NCI-H345 (cell line): ENCODE measurements at regions not wholly inside any gene's neighbourhood (a gene's known extent, or its start where the extent isn't known, plus 50 kb on each side); places are given as distances from the start of the nearest gene placed in this dataset.
A peak's percentile ranks its signal among the peaks of the same experiment; 100 is the strongest.
"Not testable (repeated sequence)": the region's sequence is repeated elsewhere in the genome, so short reads cannot be mapped to it uniquely, and the experiment has no call there.

Experiments
- DNase-seq: peaks from one replicate; lab custom pipeline; 2025; lab: John Stamatoyannopoulos, UW

DNA sequence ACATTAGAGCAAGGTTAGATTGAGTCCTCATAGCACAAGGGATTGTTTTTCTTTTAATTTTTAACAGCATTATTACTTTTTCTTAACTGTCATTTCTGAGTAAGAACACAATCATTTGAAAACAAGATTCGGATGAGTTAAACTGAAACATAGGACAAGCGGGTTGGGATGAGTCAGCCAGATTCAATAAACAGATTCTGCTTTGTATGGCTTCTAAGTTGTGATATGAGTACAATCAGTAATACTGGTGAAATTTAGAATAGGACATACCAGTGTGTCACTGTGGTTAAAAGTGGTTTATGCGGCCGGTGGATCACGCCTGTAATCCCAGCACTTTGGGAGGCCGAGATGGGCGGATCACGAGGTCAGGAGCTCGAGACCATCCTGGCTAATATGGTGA, 364.3 kb upstream of the CDH10 start:
- no peak for DNase-seq

DNA sequence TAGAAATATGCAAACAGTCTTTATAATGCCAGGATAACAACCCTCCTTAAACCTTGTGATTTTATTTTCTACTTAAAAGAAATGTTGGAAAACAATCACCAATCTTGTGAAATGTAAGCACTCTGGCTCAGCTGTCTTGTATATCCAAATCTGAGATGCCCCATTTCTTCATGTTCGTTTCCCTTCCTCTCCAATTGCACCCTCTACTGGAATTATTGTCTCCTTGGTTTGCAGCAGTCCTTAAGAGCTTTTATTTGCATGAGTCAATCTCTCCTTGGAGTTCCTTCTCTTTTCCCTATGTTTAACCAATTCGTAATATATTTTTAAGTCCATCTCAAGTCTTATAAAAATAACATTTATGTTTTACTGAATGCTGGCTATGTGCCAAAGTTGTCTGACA, 362.0 kb upstream of the CDH10 start:
- DNase-seq: peak; percentile 7

DNA sequence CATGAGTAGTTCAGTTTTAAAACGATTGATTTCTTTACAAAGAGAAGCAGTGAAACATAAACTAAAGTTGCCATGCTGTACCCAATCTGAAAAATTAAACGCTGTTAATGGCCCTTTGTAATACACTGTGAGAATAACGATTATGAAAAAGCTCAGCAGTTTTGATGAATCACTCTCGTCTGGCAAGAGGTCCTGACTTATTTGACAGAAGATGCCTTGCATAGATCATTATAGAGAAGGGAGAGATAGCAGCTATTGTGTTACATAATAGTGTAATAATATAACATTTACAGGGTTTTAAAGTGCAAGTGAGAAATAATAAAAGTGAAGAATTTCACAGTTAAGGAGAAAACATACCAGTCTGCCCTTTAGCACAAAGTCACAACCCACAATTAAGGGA, 361.5 kb upstream of the CDH10 start:
- no peak for DNase-seq

DNA sequence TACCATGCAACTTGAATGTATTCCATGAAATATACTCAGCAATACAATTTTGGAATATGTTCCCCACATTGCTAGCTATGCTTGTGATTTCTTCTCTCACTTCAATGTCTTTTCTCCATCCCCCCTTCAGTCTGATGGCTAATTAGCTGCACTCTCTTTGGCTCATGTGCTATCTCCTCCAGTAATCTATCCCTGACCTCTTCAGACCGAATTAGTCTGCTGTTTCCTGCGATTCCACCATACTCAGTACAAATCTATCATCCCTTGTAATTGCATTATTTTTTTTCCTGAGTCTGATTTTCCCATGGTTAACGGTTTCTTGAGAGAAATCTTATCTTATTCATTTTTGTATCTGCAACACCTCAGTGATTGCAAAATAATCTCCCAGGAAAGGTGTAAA, 360.7 kb upstream of the CDH10 start:
- no peak for DNase-seq

DNA sequence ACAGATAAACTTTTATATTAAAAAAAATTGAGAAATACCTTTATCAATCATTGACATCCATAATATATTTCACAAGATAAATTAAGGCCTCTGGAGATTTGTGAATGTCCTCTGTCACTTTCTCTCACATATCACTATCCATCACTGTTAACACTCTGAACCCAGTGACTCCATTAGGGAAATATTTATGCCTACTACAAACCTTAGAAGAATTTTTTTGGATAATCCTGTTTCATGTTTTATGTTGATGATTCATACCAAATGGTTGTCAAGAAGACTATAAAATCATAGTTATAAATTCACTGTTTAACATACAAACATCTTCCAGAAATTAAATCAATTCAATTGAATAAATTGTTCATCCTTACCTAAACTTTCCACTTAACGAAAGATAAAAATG, 357.6 kb upstream of the CDH10 start:
- DNase-seq: no peak

DNA sequence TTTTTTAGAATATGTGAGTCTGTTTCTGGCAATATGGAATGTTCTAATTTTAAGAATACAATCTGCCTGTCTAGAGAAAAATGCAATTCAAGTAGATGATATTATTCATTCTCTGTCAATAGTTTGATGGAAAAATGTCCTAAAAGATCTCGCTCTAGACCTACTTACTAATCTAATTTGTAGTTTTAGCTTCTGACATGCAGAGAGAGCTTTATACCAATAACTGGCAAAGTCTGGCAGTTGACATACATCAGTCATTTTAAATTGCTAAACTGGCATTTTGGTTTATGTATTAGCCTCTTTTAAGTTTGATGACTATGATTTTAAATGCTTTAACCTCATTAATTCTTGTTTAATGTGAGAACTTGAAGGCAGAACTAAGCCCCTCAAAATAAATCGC, 355.0 kb upstream of the CDH10 start:
- no peak for DNase-seq

DNA sequence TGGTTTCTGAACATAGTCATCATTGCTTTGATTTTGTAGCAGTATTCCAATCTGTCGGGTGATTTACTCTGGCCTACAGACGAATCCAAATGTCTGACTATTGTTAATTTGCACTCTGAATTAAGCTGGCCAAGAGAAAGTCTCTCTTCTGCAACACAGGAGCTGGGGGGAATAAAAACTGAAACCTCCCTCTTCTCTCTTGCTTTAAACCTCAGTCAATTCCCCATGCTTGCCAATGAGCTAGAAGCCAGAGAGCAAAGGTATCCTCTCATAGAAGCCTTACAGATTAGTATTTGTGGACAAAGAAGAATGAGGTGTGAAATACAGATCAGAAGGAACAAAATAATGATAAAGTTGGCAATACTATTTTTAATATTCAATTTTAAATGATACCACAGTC, 353.9 kb upstream of the CDH10 start:
- DNase-seq: no peak

DNA sequence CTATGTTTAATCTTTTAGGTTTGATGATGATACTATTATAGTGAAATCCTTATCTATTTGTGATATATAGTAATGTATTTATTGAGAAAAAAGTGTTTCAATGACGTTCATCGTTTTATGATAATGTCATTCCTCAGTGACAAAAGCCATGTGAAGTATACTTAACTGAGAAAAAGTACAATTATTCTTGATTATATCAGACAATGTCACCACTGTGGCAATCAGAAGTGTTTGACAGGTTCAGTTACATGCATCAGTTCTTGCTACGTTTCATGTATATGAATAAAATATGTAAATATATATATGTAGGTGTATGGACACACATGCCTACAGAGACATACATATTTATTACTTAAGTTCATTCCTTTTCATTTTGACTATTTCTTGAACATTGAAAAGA, 341.5 kb upstream of the CDH10 start:
- DNase-seq: no peak

DNA sequence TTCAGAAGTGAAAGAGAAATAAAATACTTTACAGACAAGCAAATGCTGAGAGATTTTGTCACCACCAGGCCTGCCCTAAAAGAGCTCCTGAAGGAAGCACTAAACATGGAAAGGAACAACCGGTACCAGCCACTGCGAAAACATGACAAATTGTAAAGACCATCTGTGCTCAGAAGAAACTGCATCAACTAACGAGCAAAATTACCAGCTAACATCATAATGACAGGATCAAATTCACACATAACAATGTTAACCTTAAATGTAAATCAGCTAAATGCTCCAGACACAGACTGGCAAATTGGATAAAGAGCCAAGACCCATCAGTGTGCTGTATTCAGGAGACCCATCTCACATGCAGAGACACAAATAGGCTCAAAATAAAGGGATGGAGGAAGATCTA, 333.8 kb upstream of the CDH10 start:
- not testable (repeated sequence) for DNase-seq

DNA sequence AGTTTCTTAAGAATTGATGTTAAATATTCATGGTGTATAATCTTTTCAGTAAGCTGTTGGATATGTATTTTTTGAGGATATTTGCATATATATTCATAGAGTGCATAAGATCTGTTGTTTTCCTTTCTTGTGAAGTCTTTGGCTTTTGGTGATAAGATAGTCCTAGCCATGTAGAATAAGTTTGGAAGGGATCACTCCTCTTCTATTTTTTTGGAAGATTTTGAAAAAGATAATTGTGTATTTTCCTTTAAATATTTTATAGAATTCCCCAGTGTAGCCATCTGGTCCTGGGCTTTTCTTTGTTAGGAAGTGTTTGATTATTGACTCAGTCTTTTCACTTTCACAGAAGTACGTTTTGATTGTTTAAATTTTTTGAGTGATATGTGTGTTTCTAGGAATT, 318.8 kb upstream of the CDH10 start:
- DNase-seq: no peak

DNA sequence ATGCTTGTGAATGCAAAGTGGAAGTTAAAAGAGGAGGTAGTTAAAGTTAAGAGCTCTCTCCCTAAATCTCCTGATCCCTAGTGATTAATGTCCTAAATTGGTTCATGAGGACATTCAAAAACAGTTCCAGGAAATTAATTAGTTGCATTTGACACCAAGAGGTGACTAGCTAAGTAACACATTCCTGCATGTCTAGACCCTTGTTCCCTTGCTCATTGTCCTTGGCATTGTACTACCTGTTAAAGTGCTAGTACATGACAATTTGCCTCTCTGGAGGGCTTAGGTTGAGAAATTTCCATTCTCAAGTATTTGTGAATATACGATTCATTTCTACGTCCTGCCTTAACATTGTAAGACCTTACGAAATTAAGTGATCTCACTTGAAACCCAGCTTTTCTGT, 278.6 kb upstream of the CDH10 start:
- no peak for DNase-seq

DNA sequence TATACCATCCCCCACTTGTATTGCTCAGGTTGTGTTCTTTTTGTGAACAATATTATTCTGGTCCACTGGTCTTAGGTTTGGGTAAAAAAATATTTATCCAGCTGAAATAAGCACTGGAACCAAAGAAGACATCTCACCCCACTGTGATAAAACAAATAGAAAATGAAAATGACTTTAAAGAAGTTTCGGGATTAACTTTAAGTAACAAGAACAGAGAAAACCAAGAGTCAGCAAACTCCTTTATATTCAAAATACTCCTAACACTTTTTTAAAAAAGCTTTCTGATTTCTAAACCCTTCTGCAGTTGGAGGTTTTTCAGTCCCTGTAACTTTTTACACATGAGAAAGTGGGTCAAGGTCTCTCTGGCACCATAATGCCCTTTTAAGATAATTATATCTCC, 273.9 kb upstream of the CDH10 start:
- DNase-seq: no peak

DNA sequence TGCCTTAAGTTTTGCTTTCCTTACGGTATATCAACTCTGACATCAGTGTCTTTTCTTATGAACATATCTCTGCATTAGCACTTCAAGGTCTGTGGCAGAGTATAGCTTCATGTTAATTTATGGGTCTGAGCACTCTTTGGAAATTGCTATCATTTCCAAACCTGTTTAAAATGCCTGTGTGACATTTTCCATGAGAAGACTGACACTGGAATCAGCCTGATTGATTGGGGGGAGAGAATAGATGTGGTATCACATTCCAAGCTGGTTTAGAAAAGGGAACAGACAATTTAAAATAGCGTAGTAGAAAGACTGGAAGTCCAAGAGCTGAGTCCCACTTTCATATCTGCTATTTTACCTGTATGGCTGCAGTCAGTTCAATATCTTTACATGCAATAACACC, 272.1 kb upstream of the CDH10 start:
- DNase-seq: no peak

DNA sequence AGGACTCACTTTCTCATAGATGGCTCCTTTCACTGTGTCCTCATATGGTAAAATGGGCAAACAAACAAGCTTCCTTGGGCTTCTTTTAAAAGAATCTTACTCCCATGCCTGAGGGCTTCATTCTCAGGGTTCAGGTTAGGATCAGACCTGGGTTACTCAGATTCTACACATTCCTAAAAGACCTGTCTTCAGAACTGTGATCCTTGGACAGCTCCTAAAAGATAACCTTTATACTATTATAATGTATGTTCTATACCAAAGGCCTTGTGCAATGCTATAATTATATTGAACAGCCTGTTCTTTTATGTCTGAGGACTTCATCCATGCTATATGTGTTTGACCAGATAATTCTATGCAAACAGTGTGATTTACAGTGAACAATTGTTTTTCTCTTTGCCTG, 264.4 kb upstream of the CDH10 start:
- no peak for DNase-seq

DNA sequence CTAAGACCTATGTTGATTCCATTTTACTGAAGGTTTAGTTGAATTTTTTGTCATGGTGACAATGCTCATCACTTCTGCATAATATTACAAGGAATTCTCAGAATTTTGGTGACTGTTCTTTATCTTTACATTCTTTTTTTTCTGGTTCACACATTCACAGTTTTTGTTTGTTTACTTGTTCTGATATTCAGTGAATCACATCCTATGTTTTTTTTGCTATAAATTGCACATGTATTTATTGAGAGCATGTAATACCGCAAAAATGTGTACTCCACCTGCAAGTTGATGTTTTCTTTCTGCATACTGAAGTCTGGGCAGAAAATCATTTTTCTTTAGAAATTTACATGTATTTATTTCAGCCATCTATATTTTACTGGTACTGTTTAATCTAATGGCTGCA, 261.9 kb upstream of the CDH10 start:
- no peak for DNase-seq

DNA sequence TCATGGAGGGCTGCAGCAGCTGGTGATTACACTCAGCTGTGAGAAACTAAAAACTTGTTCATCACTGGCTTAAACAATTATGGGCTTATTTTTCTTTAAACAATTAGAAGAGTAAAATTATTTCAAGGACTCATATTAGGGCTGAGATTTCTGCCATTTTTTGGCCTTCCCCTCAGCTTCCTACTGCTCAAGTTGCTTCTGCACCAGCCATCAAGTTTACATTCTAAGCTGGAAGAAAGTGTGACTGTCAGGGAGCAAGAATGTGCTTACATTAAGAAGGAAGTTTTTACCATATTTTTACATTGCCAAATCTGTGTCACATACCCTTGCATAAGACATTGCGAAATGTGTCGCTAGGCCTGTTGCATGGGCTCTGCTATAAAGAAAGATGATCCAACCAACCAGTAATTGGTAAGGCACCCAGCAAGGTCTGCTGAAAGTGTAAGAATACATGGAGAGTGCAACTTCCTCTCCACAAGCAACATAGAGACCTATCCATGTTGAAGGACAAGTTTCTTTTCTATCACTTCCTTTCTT, 260.3 kb upstream of the CDH10 start:
- no peak for DNase-seq

DNA sequence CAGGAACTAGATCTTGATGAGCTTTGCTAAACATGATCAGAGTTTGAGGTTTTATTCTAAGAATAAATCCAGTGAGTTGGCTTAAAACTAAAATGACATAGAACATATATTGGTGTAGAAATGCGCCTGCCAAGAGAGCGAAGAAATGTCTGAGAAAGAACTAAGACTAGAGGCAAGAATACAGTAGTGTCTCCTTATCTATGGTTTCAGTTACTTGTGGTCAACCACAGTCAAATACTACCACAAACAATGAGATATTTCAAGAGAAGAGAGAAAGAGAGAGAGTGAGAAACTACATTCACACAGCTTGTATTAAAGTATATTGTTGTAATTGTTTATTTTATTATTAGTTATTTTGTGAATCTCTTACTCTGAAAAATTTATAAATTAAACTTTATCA, 254.4 kb upstream of the CDH10 start:
- no peak for DNase-seq

DNA sequence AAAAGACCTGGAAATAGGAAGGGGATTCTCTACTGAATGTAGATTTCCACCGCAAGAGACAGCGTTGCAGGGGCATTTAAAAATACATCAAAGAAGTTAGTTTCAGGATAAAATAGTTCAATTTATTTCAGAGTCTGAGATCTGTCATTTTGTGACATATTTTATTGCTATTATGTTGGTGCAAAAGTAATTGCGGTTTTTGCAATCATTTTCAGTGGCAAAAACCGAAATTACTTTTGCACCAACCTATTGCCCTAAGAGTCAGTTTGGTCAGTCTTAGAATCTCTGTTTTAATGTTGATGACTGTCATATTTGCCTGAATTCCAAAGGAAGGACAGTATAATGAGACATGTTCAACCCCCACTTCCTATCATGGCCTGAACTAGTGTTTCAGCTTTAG, 219.5 kb upstream of the CDH10 start:
- no peak for DNase-seq

DNA sequence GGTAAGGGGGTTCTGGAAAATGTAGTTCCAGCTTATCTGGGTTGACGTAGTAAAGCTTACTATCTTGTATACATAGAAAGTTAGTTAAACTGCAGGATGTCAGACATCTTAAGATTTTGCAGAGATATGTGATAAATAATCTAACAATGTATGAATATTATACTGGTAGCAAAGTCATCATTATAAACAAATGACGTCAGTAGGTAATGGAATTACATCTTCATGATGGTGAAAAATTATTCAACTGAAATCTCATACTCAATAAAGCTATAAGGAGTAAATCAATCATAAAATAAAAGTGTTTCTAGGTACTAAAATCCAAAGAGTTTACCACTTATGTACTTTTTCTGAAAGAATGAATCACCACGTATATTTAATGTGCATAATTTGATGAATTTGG, 217.3 kb upstream of the CDH10 start:
- DNase-seq: no peak

DNA sequence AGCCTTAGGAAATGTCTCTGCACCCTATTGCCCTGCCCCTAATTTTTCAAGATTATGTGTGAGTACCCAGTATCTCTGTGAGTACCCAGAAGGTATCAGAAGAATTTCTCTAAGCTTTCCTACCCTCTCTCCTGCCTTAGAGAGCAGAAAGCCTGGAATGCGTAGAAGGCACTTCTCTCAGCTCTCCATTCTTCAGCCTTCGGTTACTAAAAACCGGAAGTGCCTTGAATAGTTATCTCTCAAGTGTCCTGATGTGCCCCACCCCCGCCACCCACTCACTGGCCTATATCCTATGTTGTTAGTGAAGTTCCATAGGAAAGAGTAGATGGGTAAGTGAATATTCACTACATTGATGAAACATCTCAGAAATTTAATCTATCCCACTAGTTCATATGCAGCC, 210.7 kb upstream of the CDH10 start:
- DNase-seq: no peak

DNA sequence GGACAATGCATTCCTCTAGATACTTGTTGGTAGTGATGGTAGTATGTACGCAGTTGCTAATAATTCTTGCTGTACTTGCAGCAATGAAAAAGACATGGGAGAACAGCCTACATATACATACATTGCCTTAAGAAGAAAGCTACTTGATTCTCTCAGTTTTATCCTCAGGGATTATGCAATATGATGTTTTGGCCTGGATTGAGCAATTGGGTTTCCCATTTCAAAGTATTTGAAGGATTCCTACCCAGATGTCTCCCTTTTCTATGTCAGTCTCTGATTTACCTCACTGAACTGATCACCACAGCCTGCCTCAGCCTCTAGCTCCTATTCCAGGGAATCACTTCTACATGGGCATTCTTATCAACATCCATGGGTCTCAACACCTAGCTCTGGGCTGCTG, 210.1 kb upstream of the CDH10 start:
- DNase-seq: no peak

DNA sequence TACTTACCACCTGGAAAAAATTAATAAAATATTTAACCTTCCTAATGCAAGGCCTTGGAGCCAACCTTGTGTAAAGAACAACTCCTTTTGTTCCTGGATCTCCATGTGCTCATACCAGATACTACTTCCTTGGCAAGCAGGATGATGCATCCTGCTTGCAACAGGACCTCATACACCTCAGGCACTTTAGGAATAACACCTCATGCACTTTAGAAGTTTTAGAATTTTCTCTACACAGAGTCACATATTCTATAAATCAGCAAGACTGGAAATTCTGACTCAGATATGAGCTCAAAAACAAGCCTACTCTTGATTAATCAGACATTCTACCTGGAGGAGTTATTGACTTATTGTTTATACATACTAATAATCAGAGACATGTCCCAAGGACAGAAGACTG, 209.6 kb upstream of the CDH10 start:
- no peak for DNase-seq

DNA sequence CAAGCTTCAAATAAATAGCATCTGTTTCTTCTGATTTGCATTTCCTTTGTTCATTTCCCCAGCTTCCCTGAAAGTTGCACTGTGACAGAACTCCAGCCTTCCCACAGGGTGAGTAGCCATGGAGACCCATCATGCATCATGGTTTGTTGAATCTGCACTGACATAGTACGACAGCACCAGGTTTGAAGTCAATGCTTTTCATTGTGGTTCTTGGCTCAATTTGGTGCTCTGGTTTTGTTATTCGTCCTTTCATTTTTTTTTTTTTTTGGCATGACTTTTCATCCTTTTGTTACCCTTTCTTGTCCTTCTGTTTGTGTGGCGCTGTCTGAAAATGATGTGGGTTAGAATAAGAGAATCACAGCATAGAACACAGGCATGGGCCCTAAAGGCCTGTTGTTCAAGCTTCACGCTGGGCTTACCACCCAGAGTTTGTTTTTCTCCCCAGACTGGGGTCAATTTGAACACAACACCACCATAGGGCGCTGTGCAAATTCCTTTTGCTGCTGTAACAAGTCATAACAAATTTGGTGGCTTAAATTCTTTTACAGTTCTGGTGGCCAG, 206.2 kb upstream of the CDH10 start:
- DNase-seq: peak; percentile 7

DNA sequence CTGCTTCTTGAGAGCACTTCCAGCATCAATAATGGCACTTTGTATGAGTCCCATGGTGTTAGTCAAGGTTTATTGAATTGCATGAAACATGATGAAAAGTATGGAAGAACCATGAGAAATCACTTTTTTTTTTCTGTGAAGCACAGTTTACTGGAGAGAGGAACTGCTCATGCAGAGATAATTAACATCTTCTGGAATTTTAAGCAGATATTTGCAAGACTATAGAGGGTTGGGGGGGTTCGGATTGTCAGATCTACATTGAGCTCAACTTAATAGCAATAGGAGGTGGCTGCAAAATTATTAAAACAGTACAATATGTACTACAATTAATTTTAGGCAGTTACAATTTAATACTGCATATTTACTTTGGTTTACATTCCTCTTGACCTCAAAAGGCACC, 204.4 kb upstream of the CDH10 start:
- no peak for DNase-seq

DNA sequence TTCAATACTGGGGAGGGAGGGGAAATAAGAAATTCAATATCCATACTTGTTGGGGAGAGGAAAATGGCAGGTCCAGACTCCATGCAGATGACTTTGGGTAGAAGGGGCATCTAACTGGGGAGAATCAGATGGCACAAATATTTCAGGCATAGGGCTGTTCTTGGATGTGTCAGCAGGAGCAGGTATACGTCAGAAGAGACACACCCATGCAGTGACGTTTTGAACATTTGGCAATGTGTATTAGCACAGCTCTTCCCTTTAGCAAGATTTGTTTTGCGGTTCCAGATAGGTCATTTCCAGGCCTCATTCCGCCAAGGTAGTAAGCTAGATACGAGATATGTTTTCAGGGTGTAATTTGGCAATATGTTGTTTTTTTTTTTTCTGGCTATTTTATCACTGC, 187.2 kb upstream of the CDH10 start:
- DNase-seq: no peak
